C4-2B (cell line): ENCODE measurements at regions not wholly inside any gene's neighbourhood (a gene's known extent, or its start where the extent isn't known, plus 50 kb on each side); places are given as distances from the start of the nearest gene placed in this dataset.

ENCODE experiments used
- H3K27ac ChIP-seq: fragments of 450-650 bp; 2 replicates; pipeline ENCODE4 v1.5.1; 2017
- ZFX ChIP-seq: fragments of 450-650 bp; IDR thresholded peaks from 2 replicates; pipeline ENCODE4 v1.6.1; 2017
- TF ChIP-seq, protein P1 (sequence below): fragments of 450-650 bp; conservative IDR thresholded peaks from 2 replicates; pipeline ENCODE4 v1.5.1; 2017; ENCODE audit warnings: mild to moderate bottlenecking

DNA sequence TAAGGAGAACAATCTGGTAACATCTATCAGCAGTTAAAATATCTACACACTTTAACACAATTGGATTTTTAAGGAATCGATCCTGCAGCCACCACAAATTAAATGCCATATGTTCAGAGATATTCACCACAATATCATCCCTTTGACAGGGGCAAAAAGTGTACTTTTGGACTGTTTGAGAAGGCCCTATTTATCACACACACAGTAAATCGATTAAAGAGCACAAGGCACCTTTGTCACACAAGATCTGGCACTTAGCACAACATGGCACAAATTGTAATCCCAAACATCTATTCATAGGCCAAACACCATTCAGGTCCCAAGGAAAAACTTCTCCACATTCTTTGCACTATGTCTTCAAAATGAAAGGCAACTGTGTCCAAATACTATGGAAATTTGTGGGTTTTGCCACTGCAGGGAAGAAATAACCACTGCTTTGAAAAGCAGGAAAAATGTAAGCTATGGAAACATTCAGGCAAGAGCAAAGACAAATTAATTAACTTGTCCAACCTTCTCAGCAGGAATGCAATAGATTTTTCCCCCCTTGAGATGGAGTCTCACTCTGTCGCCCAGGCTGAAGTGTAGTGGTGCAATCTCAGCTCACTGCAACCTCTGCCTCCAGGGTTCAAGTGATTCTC lies 282.5 kb upstream of the TMPO start:
- TF ChIP-seq, protein P1, sequence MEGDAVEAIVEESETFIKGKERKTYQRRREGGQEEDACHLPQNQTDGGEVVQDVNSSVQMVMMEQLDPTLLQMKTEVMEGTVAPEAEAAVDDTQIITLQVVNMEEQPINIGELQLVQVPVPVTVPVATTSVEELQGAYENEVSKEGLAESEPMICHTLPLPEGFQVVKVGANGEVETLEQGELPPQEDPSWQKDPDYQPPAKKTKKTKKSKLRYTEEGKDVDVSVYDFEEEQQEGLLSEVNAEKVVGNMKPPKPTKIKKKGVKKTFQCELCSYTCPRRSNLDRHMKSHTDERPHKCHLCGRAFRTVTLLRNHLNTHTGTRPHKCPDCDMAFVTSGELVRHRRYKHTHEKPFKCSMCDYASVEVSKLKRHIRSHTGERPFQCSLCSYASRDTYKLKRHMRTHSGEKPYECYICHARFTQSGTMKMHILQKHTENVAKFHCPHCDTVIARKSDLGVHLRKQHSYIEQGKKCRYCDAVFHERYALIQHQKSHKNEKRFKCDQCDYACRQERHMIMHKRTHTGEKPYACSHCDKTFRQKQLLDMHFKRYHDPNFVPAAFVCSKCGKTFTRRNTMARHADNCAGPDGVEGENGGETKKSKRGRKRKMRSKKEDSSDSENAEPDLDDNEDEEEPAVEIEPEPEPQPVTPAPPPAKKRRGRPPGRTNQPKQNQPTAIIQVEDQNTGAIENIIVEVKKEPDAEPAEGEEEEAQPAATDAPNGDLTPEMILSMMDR, result no peak
- TF ChIP-seq ZFX, result no peak

DNA sequence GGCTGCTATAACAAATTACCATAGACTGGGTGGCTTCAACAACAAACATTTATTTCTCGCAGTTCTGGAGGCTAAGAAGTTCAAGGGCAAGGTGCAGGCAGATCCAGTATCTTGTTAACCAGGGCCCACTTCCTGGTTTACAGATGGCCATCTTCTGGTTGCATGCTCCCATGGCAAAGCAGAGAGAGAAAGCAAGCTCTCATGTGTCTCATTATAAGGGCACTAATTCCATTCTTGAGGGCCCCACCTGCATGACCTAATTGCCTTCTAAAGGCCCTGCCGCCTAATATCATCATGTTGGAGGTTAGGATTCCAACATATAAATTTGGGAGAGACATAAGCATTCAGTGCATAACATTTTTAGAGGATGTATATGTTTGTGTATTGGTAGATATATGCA lies 280.1 kb upstream of the TMPO start:
- no peak overlapping the region for H3K27ac ChIP-seq
- TF ChIP-seq, protein P1, result no peak
- no peak for TF ChIP-seq ZFX

More for the DNA sequence above, 282.5 kb upstream of the TMPO start:
- H3K27ac ChIP-seq, result no peak overlapping the region

DNA sequence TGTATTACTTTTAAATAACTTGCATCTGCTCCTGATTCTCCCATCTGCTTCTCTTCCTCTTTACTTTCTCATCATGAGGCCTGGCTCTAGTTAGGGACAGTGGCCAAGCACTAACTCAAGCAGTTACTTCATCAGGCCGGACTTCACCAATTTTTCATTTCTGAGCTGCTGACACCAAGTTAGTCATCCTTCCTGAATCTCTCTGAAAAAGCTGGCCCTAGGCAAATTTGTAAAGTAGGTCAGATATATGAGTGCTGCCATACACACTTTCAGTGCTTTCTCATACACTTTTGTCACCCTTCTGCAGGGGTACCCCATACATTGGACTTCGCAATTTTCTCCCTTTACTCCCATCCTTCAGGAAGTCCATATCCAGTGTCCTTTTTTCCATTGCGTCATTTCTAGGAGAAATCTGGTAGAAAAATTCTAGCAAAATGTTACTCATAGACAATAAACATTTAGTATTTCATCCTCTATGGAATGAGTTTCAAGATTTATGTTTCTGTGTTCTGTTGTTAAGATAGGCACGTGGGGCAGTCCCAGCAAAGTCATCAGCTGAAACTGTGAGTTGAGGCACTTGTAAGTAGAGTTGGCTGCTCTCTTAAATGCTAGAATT lies 276.8 kb upstream of the TMPO start:
- TF ChIP-seq ZFX, result no peak
- TF ChIP-seq, protein P1, result no peak
- H3K27ac ChIP-seq, result no peak overlapping the region

DNA sequence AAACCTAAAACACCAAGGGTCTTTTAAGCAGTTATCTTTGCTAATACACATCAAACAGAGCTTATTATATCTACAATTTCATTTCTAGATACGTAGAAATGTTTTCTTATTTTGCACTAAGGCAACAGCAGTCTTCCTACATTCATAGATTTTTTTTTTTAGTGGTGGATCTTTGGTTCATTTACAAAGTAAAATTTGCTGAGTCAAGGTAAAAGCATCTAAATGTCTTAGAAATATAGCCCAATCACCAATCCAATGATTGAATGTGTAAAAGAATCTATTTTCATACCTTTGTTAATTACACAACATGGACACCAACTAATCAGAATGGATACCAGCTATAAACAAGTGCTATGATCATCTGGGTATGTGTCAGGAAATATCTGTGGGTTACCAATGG lies 272.2 kb upstream of the TMPO start:
- H3K27ac ChIP-seq, result no peak overlapping the region
- TF ChIP-seq, protein P1, result no peak
- TF ChIP-seq ZFX, result no peak

DNA sequence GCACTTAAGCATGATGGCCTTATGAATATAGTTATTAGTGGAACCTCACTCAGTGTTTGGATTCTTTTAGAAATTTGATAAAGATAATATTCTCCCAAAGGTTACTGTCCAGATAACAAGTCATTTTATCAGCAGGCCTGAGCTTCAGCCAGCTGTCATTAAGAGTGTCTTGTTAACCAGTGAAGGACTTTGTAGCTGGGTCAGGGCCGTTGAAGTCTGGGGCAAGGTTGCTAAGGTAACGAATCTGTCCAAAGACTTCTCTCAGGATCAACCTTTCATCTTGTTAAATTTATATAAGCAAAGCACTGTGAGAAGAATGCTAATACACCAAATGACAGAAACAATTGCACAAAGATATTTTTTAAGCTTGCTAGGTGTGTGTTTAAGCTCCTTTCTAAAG lies 271.3 kb upstream of the TMPO start:
- no peak overlapping the region for H3K27ac ChIP-seq
- TF ChIP-seq, protein P1, result no peak
- no peak for TF ChIP-seq ZFX

DNA sequence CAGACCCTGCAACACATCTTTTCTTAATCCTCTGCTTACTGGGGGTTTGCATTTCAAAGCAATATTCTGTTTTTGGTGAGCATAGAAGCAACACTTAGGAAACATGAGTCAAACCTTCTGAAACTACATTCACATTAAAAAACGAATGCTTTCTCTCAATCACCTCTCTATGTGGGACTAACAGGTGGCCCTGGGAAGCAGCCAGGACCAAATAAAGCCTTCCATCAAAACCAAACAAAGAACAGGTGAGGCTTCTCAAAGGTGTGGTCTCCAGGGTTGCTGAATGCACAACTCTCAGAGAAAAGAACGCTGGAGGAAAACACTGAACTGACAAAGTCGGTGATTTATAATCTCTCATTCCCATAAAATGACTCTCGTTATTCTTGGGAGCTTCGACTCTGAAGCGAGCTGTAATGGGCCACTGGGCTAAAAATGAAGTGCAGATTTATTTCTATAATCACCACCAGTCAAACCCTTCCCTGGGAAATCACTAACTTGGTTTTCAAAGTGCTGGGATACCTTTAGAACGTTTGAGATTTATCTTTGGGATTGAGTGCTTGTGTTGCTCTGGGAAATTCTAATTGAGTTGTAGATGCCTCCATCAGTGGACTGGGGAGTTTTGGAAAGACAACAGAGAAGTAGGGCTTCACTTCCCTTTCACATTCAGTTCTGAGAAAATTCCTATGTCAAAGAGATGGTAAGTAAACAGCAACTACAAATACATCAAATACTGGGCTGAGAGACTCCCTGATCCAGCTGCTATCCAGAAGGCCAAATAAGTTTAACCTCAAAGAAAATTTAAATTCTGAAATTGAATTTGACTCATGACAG lies 262.0 kb upstream of the TMPO start:
- TF ChIP-seq ZFX, result no peak
- TF ChIP-seq, protein P1, result no peak
- no peak overlapping the region for H3K27ac ChIP-seq

DNA sequence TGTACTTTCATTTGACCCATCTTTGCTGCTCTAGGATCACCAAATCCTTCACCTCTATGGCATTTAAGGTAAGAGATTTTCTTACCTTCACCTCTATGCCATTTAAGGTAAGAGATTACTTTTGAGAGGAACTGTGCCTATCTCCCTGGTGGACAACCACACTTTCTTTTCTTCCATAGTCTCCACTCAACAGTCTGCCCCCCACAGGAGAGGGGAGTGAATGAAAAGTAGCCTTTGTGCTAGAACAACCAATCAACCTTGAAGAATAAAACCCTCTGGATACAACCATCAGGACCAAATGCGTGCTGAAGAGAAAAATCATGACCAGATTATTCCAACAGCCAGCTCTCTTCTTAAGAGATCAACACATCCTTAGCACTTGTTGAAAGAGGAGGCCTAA lies 258.6 kb upstream of the TMPO start:
- TF ChIP-seq, protein P1, result no peak
- no peak for TF ChIP-seq ZFX

More for the DNA sequence above, 258.6 kb upstream of the TMPO start:
- H3K27ac ChIP-seq, result no peak overlapping the region
